ENCODE measurements at regions not wholly inside any gene's neighbourhood (a gene's known extent, or its start where the extent isn't known, plus 50 kb on each side); places are given as distances from the start of the nearest gene placed in this dataset.

DNA sequence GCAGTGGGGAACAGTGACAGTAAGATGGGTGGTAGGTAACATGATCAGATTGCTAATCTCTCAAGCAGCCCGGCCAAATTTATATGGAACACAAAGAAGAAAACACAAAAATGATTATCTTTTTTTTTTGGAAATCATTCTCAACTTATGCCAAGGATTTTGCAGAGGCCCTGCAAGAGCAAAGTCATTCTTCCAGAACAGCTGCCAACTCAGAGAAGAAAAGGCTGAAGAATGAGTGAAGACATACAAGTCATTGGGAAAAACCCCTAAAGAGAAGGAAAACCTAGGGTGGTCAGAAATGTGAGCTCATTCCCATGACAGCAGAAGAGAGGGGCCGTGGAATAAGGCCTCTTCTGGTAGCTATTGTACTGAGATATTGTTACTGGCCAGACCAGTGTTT lies 246.7 kb downstream of the SHOX2 start:
- H3K79me2 ChIP-seq (replicated peaks; ENCODE audit: insufficient read depth, low read length), result no peaks in the 10 kb centered on the region
- H3K27me3 ChIP-seq (ENCODE audit: insufficient read depth, low read depth, low read length), result no peaks in the 10 kb centered on the region
- TF ChIP-seq RAD21 (conservative IDR thresholded peaks at IDR 0.05) (no peak), EP300 (conservative IDR thresholded peaks at IDR 0.05; ENCODE audit: poor library complexity, severe bottlenecking) (no peak), EZH2 (IDR thresholded peaks at IDR 0.05; ENCODE audit: borderline replicate concordance, insufficient read depth, low read length, poor library complexity, severe bottlenecking) (no peak), TAF1 (IDR thresholded peaks at IDR 0.05; ENCODE audit: low read depth) (no peak), POLR2AphosphoS5 (IDR thresholded peaks at IDR 0.05) (no peak), REST (IDR thresholded peaks at IDR 0.05; ENCODE audit: borderline replicate concordance) (no peak), MXI1 (conservative IDR thresholded peaks at IDR 0.05; ENCODE audit: poor library complexity, severe bottlenecking) (no peak), SMC3 (conservative IDR thresholded peaks at IDR 0.05; ENCODE audit: poor library complexity) (no peak)
- TF ChIP-seq, protein P1, sequence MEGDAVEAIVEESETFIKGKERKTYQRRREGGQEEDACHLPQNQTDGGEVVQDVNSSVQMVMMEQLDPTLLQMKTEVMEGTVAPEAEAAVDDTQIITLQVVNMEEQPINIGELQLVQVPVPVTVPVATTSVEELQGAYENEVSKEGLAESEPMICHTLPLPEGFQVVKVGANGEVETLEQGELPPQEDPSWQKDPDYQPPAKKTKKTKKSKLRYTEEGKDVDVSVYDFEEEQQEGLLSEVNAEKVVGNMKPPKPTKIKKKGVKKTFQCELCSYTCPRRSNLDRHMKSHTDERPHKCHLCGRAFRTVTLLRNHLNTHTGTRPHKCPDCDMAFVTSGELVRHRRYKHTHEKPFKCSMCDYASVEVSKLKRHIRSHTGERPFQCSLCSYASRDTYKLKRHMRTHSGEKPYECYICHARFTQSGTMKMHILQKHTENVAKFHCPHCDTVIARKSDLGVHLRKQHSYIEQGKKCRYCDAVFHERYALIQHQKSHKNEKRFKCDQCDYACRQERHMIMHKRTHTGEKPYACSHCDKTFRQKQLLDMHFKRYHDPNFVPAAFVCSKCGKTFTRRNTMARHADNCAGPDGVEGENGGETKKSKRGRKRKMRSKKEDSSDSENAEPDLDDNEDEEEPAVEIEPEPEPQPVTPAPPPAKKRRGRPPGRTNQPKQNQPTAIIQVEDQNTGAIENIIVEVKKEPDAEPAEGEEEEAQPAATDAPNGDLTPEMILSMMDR (IDR thresholded peaks at IDR 0.05; ENCODE audit: poor library complexity, severe bottlenecking), result no peak
- no peak overlapping the region for H3K4me3 ChIP-seq (ENCODE audit: low read length)
- H2AFZ ChIP-seq (ENCODE audit: low read depth, low read length), result no peak overlapping the region
- H3K9me3 ChIP-seq (ENCODE audit: low read length), result no peaks in the 10 kb centered on the region
- H3K27ac ChIP-seq (ENCODE audit: low read length), result no peak overlapping the region
- no peaks in the 10 kb centered on the region for H3F3A ChIP-seq (ENCODE audit: insufficient read depth, low read length, poor library complexity, severe bottlenecking)
- H3K4me2 ChIP-seq (ENCODE audit: low read length), result no peak overlapping the region
- no peak overlapping the region for H3K9ac ChIP-seq (ENCODE audit: low read length)
- no peaks in the 10 kb centered on the region for H3K36me3 ChIP-seq (ENCODE audit: insufficient read depth, low read length)
- no peaks in the 10 kb centered on the region for H3K9me2 ChIP-seq (ENCODE audit: insufficient read depth, low read length)
- H4K20me1 ChIP-seq (ENCODE audit: insufficient read depth), result no peaks in the 10 kb centered on the region

DNA sequence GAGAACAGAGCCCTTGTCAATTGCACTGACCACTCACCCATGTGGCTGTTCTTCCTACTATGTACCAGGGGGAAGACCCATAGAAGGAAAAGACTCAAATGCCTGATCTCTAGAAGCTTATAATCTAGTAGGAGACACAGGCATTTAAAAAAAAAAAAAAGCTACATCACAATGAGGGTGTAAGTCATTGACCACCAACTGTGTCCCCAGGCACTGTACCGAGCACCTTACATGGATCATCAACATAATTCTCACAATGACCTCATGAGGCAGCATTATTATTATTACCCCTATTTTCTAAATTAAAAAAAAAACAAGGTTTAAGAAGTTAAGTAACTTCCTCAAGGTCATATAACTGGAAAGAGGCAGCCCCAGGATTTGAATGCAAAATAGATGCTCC lies 247.4 kb downstream of the SHOX2 start:
- H3K9me3 ChIP-seq (ENCODE audit: low read length), result no peaks in the 10 kb centered on the region
- H3K27ac ChIP-seq (ENCODE audit: low read length), result no peak overlapping the region
- no peak overlapping the region for H3K4me3 ChIP-seq (ENCODE audit: low read length)
- H3F3A ChIP-seq (ENCODE audit: insufficient read depth, low read length, poor library complexity, severe bottlenecking), result no peaks in the 10 kb centered on the region
- H3K27me3 ChIP-seq (ENCODE audit: insufficient read depth, low read depth, low read length), result no peaks in the 10 kb centered on the region
- H3K79me2 ChIP-seq (replicated peaks; ENCODE audit: insufficient read depth, low read length), result no peaks in the 10 kb centered on the region
- no peaks in the 10 kb centered on the region for H4K20me1 ChIP-seq (ENCODE audit: insufficient read depth)
- no peaks in the 10 kb centered on the region for H3K36me3 ChIP-seq (ENCODE audit: insufficient read depth, low read length)
- no peak overlapping the region for H3K9ac ChIP-seq (ENCODE audit: low read length)
- H2AFZ ChIP-seq (ENCODE audit: low read depth, low read length), result no peak overlapping the region
- no peak overlapping the region for H3K4me2 ChIP-seq (ENCODE audit: low read length)
- no peak for TF ChIP-seq REST (IDR thresholded peaks at IDR 0.05; ENCODE audit: borderline replicate concordance)
- no peak for TF ChIP-seq POLR2AphosphoS5 (IDR thresholded peaks at IDR 0.05)
- TF ChIP-seq EP300 (conservative IDR thresholded peaks at IDR 0.05; ENCODE audit: poor library complexity, severe bottlenecking), result no peak
- no peak for TF ChIP-seq SMC3 (conservative IDR thresholded peaks at IDR 0.05; ENCODE audit: poor library complexity)
- no peak for TF ChIP-seq RAD21 (conservative IDR thresholded peaks at IDR 0.05)
- TF ChIP-seq, protein P1 (IDR thresholded peaks at IDR 0.05; ENCODE audit: poor library complexity, severe bottlenecking), result no peak
- TF ChIP-seq MXI1 (conservative IDR thresholded peaks at IDR 0.05; ENCODE audit: poor library complexity, severe bottlenecking), result no peak
- no peak for TF ChIP-seq TAF1 (IDR thresholded peaks at IDR 0.05; ENCODE audit: low read depth)
- no peak for TF ChIP-seq EZH2 (IDR thresholded peaks at IDR 0.05; ENCODE audit: borderline replicate concordance, insufficient read depth, low read length, poor library complexity, severe bottlenecking)
- no peaks in the 10 kb centered on the region for H3K9me2 ChIP-seq (ENCODE audit: insufficient read depth, low read length)
